ENCODE measurements at regions not wholly inside any gene's neighbourhood (a gene's known extent, or its start where the extent isn't known, plus 50 kb on each side); places are given as distances from the start of the nearest gene placed in this dataset.

- TF ChIP-seq FOXK2 (IDR thresholded peaks at IDR 0.05) = no peak
- TF ChIP-seq HDGF (IDR thresholded peaks at IDR 0.05; ENCODE audit: borderline replicate concordance) = no peak
- TF ChIP-seq SP1 (IDR thresholded peaks at IDR 0.05) = no peak
- TF ChIP-seq BHLHE40 (IDR thresholded peaks at IDR 0.05; ENCODE audit: borderline replicate concordance) = no peak
Observed at GRCh38 chr2:122236925-122237324, 481.5 kb downstream of the TSN start.

Data from HEK293T (cell line).